DOHH2 (cell line): ENCODE measurements at regions not wholly inside any gene's neighbourhood (a gene's known extent, or its start where the extent isn't known, plus 50 kb on each side); places are given as distances from the start of the nearest gene placed in this dataset.

ENCODE experiments used
- H3F3A ChIP-seq: fragments of 200-600 bp; sonication (generic), shearing (Covaris generic); 2 replicates; pipeline ENCODE4 v1.6.0; 2016; ENCODE audit warnings: antibody characterized with exemption, mild to moderate bottlenecking; ENCODE audit not compliant: control insufficient read depth, insufficient read depth
- H3K27ac ChIP-seq: fragments of 200-600 bp; sonication (generic); 2 replicates; pipeline ENCODE4 v1.5.1; 2014; ENCODE audit warnings: low read depth, mild to moderate bottlenecking, low read length, moderate library complexity
- H3K27me3 ChIP-seq: fragments of 200-600 bp; sonication (generic); 2 replicates; pipeline ENCODE4 v1.6.1; 2014; ENCODE audit warnings: mild to moderate bottlenecking, low read length, mixed read lengths; ENCODE audit not compliant: control insufficient read depth
- H3K36me3 ChIP-seq: fragments of 200-600 bp; sonication (generic); 2 replicates; pipeline ENCODE4 v1.6.1; 2014; ENCODE audit warnings: mild to moderate bottlenecking, low read length, moderate library complexity, mixed read lengths; ENCODE audit not compliant: control insufficient read depth
- H3K4me1 ChIP-seq: fragments of 200-600 bp; sonication (generic); 2 replicates; pipeline ENCODE4 v1.6.1; 2014; ENCODE audit warnings: mild to moderate bottlenecking, low read length, mixed read lengths; ENCODE audit not compliant: control insufficient read depth
- H3K4me2 ChIP-seq: fragments of 200-600 bp; sonication (generic); 2 replicates; pipeline ENCODE4 v1.6.0; 2014; ENCODE audit warnings: mild to moderate bottlenecking, low read length, moderate library complexity
- H3K4me3 ChIP-seq: fragments of 200-600 bp; sonication (generic); 2 replicates; pipeline ENCODE4 v1.5.1; 2014; ENCODE audit warnings: mild to moderate bottlenecking, low read length, mixed read lengths
- H3K79me2 ChIP-seq: fragments of 200-600 bp; sonication (generic); 2 replicates; pipeline ENCODE4 v1.6.1; 2014; ENCODE audit warnings: mild to moderate bottlenecking, low read length, mixed read lengths; ENCODE audit not compliant: control insufficient read depth
- H3K9me2 ChIP-seq: fragments of 200-600 bp; sonication (generic); replicated peaks from 2 replicates; pipeline ENCODE4 v1.6.1; 2014; ENCODE audit warnings: mild to moderate bottlenecking, low read length, mixed read lengths; ENCODE audit not compliant: control insufficient read depth
- H3K9me3 ChIP-seq: fragments of 200-600 bp; sonication (generic); 2 replicates; pipeline ENCODE4 v1.6.1; 2014; ENCODE audit warnings: antibody characterized with exemption, low read length, mixed read lengths; ENCODE audit not compliant: control insufficient read depth, insufficient read depth
- H4K20me1 ChIP-seq: fragments of 200-600 bp; sonication (generic); 2 replicates; pipeline ENCODE4 v1.6.0; 2014; ENCODE audit warnings: low read depth, mild to moderate bottlenecking, antibody characterized with exemption, low read length, moderate library complexity; ENCODE audit not compliant: control insufficient read depth, insufficient read depth
- CTCF ChIP-seq: fragments of 200-600 bp; sonication (generic); IDR thresholded peaks from one replicate; pipeline ENCODE4 v1.5.1; 2014; ENCODE audit warnings: antibody characterized with exemption, mild to moderate bottlenecking, low read depth, low read length; ENCODE audit not compliant: poor library complexity, severe bottlenecking
- EZH2phosphoT487 ChIP-seq: fragments of 200-600 bp; sonication (generic); IDR thresholded peaks from 2 replicates; pipeline ENCODE4 v1.6.1; 2017; ENCODE audit warnings: borderline replicate concordance, mild to moderate bottlenecking, antibody characterized with exemption, low read length, moderate library complexity, mixed read lengths

- no peaks in the 10 kb centered on the region for H3K27me3 ChIP-seq
- no peaks in the 10 kb centered on the region for H3F3A ChIP-seq
- H4K20me1 ChIP-seq, result no peaks in the 10 kb centered on the region
- H3K4me3 ChIP-seq, result no peak overlapping the region
- no peak for TF ChIP-seq EZH2phosphoT487
- no peak for TF ChIP-seq CTCF
- H3K9me2 ChIP-seq, result no peaks in the 10 kb centered on the region
- no peaks in the 10 kb centered on the region for H3K79me2 ChIP-seq
- H3K27ac ChIP-seq, result no peak overlapping the region
- H3K36me3 ChIP-seq, result no peaks in the 10 kb centered on the region
- H3K9me3 ChIP-seq, result no peaks in the 10 kb centered on the region
- no peak overlapping the region for H3K4me2 ChIP-seq
- H3K4me1 ChIP-seq, result no peaks in the 10 kb centered on the region
Measured at GRCh38 chr6:146944809-146945208, 259.4 kb upstream of the STXBP5 start.

- Histone ChIP-seq H3K27me3 (no peaks in the 10 kb centered on the region), H4K20me1 (no peaks in the 10 kb centered on the region), H3K27ac (no peak overlapping the region), H3K9me2 (no peaks in the 10 kb centered on the region), H3K79me2 (no peaks in the 10 kb centered on the region), H3K4me1 (no peaks in the 10 kb centered on the region), H3K36me3 (no peaks in the 10 kb centered on the region), H3K4me3 (no peak overlapping the region), H3F3A (no peaks in the 10 kb centered on the region), H3K9me3 (no peaks in the 10 kb centered on the region), H3K4me2 (no peak overlapping the region)
- TF ChIP-seq CTCF, result no peak
Measured at GRCh38 chr6:146946559-146946958, 257.7 kb upstream of the STXBP5 start.

GRCh38 chr6:146948790-146949342 lies 255.4 kb upstream of the STXBP5 start:
- H4K20me1 ChIP-seq, result no peaks in the 10 kb centered on the region
- H3K36me3 ChIP-seq, result no peaks in the 10 kb centered on the region
- H3K4me2 ChIP-seq, result no peak overlapping the region
- TF ChIP-seq EZH2phosphoT487, result no peak
- no peak for TF ChIP-seq CTCF
- no peaks in the 10 kb centered on the region for H3F3A ChIP-seq
- no peaks in the 10 kb centered on the region for H3K9me3 ChIP-seq
- H3K79me2 ChIP-seq, result no peaks in the 10 kb centered on the region
- H3K4me1 ChIP-seq, result no peaks in the 10 kb centered on the region
- H3K27ac ChIP-seq, result no peak overlapping the region
- no peaks in the 10 kb centered on the region for H3K27me3 ChIP-seq
- no peaks in the 10 kb centered on the region for H3K9me2 ChIP-seq
- no peak overlapping the region for H3K4me3 ChIP-seq
